Fibroblast of mammary gland (primary cell): ENCODE measurements at regions not wholly inside any gene's neighbourhood (a gene's known extent, or its start where the extent isn't known, plus 50 kb on each side); places are given as distances from the start of the nearest gene placed in this dataset.

Experiments used
- DNase-seq: peaks from one replicate; pipeline ENCODE4 v3.0.0-alpha.2; 2010; ENCODE audit warnings: low read depth
- H3K4me3 ChIP-seq: 2 replicates; pipeline ENCODE4 v1.5.1; 2011; ENCODE audit warnings: low read depth, mild to moderate bottlenecking, low read length, moderate library complexity; ENCODE audit not compliant: control insufficient read depth
- TF ChIP-seq, protein P1 (sequence below): conservative IDR thresholded peaks from 2 replicates; pipeline ENCODE4 v1.5.1; 2011; ENCODE audit warnings: low read depth, low read length, inconsistent platforms; ENCODE audit not compliant: control insufficient read depth, insufficient read depth

- TF ChIP-seq, protein P1, sequence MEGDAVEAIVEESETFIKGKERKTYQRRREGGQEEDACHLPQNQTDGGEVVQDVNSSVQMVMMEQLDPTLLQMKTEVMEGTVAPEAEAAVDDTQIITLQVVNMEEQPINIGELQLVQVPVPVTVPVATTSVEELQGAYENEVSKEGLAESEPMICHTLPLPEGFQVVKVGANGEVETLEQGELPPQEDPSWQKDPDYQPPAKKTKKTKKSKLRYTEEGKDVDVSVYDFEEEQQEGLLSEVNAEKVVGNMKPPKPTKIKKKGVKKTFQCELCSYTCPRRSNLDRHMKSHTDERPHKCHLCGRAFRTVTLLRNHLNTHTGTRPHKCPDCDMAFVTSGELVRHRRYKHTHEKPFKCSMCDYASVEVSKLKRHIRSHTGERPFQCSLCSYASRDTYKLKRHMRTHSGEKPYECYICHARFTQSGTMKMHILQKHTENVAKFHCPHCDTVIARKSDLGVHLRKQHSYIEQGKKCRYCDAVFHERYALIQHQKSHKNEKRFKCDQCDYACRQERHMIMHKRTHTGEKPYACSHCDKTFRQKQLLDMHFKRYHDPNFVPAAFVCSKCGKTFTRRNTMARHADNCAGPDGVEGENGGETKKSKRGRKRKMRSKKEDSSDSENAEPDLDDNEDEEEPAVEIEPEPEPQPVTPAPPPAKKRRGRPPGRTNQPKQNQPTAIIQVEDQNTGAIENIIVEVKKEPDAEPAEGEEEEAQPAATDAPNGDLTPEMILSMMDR, result no peak
- no peak overlapping the region for H3K4me3 ChIP-seq
- DNase-seq, result no peak
Observed at GRCh38 chr1:80673935-80674597, 1126.7 kb upstream of the ADGRL2 start.

- H3K4me3 ChIP-seq, result no peak overlapping the region
- TF ChIP-seq, protein P1, result no peak
- DNase-seq, result no peak
Observed at GRCh38 chr1:80668372-80668771, 1132.4 kb upstream of the ADGRL2 start.

- TF ChIP-seq, protein P1, result no peak
- no peak for DNase-seq
- no peak overlapping the region for H3K4me3 ChIP-seq
Observed at GRCh38 chr1:80666073-80666472, 1134.7 kb upstream of the ADGRL2 start.

- no peak for DNase-seq
- TF ChIP-seq, protein P1, result no peak
- no peak overlapping the region for H3K4me3 ChIP-seq
Observed at GRCh38 chr1:80659161-80659560, 1141.6 kb upstream of the ADGRL2 start.

DNA sequence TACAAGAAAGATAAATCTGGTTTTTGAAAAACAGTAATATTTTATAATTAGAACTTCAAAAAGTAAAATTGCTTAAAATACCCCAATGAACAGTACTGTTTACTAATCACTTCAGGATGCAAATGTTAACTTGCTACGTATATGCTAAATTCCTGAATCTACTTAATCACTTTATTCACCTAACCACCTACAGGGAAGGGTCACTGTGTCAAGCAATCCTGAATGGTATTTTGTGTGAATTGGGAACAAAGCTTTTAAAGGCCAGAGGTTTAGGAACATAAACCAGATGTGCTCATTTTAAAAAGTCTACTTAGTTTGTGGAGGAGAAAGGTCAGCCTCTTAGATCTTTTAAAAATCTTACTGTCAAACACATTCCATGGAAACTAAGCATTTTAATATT lies 1143.0 kb upstream of the ADGRL2 start:
- TF ChIP-seq, protein P1, result no peak
- no peak for DNase-seq
- no peak overlapping the region for H3K4me3 ChIP-seq

DNA sequence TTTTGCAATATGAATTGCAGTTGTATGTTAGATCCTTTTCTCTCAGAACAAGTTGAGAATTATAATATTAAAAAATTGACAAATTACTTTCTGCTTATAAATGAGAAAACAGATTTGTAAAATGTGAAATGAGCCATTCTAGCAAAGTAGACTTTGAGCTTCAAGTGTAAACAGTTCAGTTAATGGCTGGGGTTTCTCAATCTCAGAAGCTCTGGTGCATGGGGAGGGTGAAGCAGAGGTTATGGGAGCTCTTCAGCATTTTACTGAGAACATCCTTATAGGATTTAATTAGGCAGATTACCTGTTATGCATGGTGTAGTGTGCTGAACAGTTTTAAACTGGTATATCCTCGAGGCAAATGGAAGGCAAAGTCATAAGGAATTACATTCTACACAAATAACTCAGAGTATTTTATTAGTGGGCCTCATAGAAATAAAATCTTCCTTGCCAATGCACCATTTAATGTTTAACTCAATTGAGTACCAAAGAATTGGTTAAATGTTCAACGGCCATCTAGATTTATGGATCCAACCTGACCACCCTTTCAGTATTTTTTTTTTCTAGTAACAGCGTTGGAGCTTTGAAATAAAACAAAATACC lies 1143.6 kb upstream of the ADGRL2 start:
- no peak for DNase-seq
- TF ChIP-seq, protein P1, result no peak
- H3K4me3 ChIP-seq, result no peak overlapping the region
